Lung (tissue), 11 donors: ENCODE measurements at regions not wholly inside any gene's neighbourhood (a gene's known extent, or its start where the extent isn't known, plus 50 kb on each side); places are given as distances from the start of the nearest gene placed in this dataset.
A peak's percentile ranks its signal among the peaks of the same experiment; 100 is the strongest.

Experiments
- ATAC-seq: fragments of 200-7000 bp; cut with Tn5 transposase; one replicate; pipeline ENCODE4 v1.9.1; 2020; ENCODE audit warnings: moderate number of reproducible peaks; ENCODE audit not compliant: insufficient read depth, low FRiP score
- DNase-seq, 3 donors: peaks; one replicate each; pipeline ENCODE4 v3.0.0-alpha.2; 2013 to 2017
- H3K27ac ChIP-seq, 2 donors: one replicate each; pipeline ENCODE4 v1.5.1; 2013; ENCODE audit warnings: mild to moderate bottlenecking in 2 of 2, moderate library complexity in 2 of 2, control low read depth in 1 of 2, inconsistent platforms in 1 of 2, low read depth in 1 of 2, low read length in 1 of 2
- H3K27me3 ChIP-seq, 3 donors: one replicate each; pipeline ENCODE4 v1.5.1; 2013; ENCODE audit warnings: low read length in 2 of 3; ENCODE audit not compliant: control insufficient read depth in 3 of 3, insufficient read depth in 3 of 3
- H3K36me3 ChIP-seq, 4 donors: one replicate each; pipeline ENCODE4 v1.5.1; 2013; ENCODE audit warnings: low read length in 4 of 4, mild to moderate bottlenecking in 1 of 4, moderate library complexity in 1 of 4; ENCODE audit not compliant: control insufficient read depth in 4 of 4, insufficient read depth in 4 of 4
- H3K4me1 ChIP-seq, 5 donors: one replicate each; pipeline ENCODE4 v1.5.1; 2013; ENCODE audit warnings: low read length in 5 of 5, mild to moderate bottlenecking in 2 of 5, moderate library complexity in 1 of 5; ENCODE audit not compliant: control insufficient read depth in 5 of 5, insufficient read depth in 5 of 5
- H3K4me3 ChIP-seq: one replicate; pipeline ENCODE4 v1.5.1; 2013; ENCODE audit warnings: mild to moderate bottlenecking, control low read depth, moderate library complexity
- H3K9ac ChIP-seq, 2 donors: one replicate each; pipeline ENCODE4 v1.5.1; 2013; ENCODE audit warnings: low read length in 2 of 2, control low read depth in 1 of 2; ENCODE audit not compliant: insufficient read depth in 1 of 2
- H3K9me3 ChIP-seq, 4 donors: one replicate each; pipeline ENCODE4 v1.5.1; 2013; ENCODE audit warnings: low read length in 3 of 4, mild to moderate bottlenecking in 1 of 4, moderate library complexity in 1 of 4; ENCODE audit not compliant: control insufficient read depth in 4 of 4, insufficient read depth in 3 of 4
- CTCF ChIP-seq: IDR thresholded peaks from 2 replicates; pipeline ENCODE4 v1.5.1; 2012; ENCODE audit warnings: mild to moderate bottlenecking; ENCODE audit errors: control extremely low read depth, extremely low read depth
- WGBS, 2 donors: extraction: QIAGEN DNeasy Blood & Tissue Kit; methylation state at CpG; one replicate each; pipeline ENCODE4 v1.1.7; 2013; 5-methylcytosine and 5-hydroxymethylcytosine counted together
- donor health status: control.
- donor health status: control.
- donor health status: Bipolar disorder and iron deficiency.
- donor health status: healthy.
- donor health status: DM: yes; HTN: yes; CAD: no.

- ATAC-seq (no peak), DNase-seq (no peak)
Measured at GRCh38 chr15:94059013-94059587, 172.3 kb upstream of the MCTP2 start.

GRCh38 chr15:94057305-94057704 is 174.1 kb upstream of the MCTP2 start:
- no peak overlapping the region for H3K4me3 ChIP-seq
- H3K36me3 ChIP-seq = no peaks in the 10 kb centered on the region
- no peak for DNase-seq
- no peaks in the 10 kb centered on the region for H3K4me1 ChIP-seq
- H3K27me3 ChIP-seq = no peaks in the 10 kb centered on the region
- H3K27ac ChIP-seq = no peak overlapping the region
- H3K9me3 ChIP-seq = no peaks in the 10 kb centered on the region
- TF ChIP-seq CTCF = no peak
- H3K9ac ChIP-seq = no peak overlapping the region
- no peak for ATAC-seq
- WGBS, 2 donors = 65 to 88% methylated on average over 1 of the region's 1 CpG

More at GRCh38 chr15:94059013-94059587, 172.3 kb upstream of the MCTP2 start:
- no peaks in the 10 kb centered on the region for H3K27me3 ChIP-seq
- no peak overlapping the region for H3K27ac ChIP-seq
- H3K9ac ChIP-seq = no peak overlapping the region
- TF ChIP-seq CTCF = no peak
- H3K36me3 ChIP-seq = no peaks in the 10 kb centered on the region
- no peak overlapping the region for H3K4me3 ChIP-seq
- H3K9me3 ChIP-seq = no peaks in the 10 kb centered on the region
- no peaks in the 10 kb centered on the region for H3K4me1 ChIP-seq
- 15 to 41% methylated on average over 3 of the region's 3 CpGs for WGBS, 2 donors

- TF ChIP-seq CTCF = no peak
- H3K4me3 ChIP-seq = no peak overlapping the region
- no peaks in the 10 kb centered on the region for H3K36me3 ChIP-seq
- H3K9me3 ChIP-seq = peaks cover 0 to 2% (median 0%) of the 10 kb centered on the region in 4 donors
- H3K27ac ChIP-seq = no peak overlapping the region
- no peaks in the 10 kb centered on the region for H3K4me1 ChIP-seq
- ATAC-seq (no peak), DNase-seq (peak in 1 of 3 donors; percentile 8)
- H3K27me3 ChIP-seq = no peaks in the 10 kb centered on the region
- no peak overlapping the region for H3K9ac ChIP-seq
Measured at GRCh38 chr15:94056314-94056713, 175.0 kb upstream of the MCTP2 start.

- Histone ChIP-seq H3K27ac (no peak overlapping the region), H3K9ac (no peak overlapping the region), H3K9me3 (peaks cover 0 to 2% (median 0%) of the 10 kb centered on the region in 4 donors), H3K27me3 (no peaks in the 10 kb centered on the region), H3K4me3 (no peak overlapping the region), H3K36me3 (no peaks in the 10 kb centered on the region), H3K4me1 (no peaks in the 10 kb centered on the region)
- DNase-seq = no peak
- no peak for TF ChIP-seq CTCF
- ATAC-seq = no peak
Measured at GRCh38 chr15:94053626-94054025, 177.7 kb upstream of the MCTP2 start.
